ENCODE measurements at regions not wholly inside any gene's neighbourhood (a gene's known extent, or its start where the extent isn't known, plus 50 kb on each side); places are given as distances from the start of the nearest gene placed in this dataset.

GRCh38 chr2:235195921-235196320 is 244.1 kb downstream of the SH3BP4 start:
- H4K20me1 ChIP-seq (ENCODE audit: insufficient read depth, low read length) = no peaks in the 10 kb centered on the region
- TF ChIP-seq EZH2phosphoT487 (IDR thresholded peaks at IDR 0.05; ENCODE audit: low read length) (no peak), EZH2 (optimal IDR thresholded peaks at IDR 0.05; ENCODE audit: low read depth, low read length) (no peak), CTCF (IDR thresholded peaks at IDR 0.05; ENCODE audit: low read length) (no peak)
- no peak overlapping the region for H3K27ac ChIP-seq (ENCODE audit: low read length)
- no peak for DNase-seq
- H3K9me3 ChIP-seq (replicated peaks; ENCODE audit: insufficient read depth, low read length) = no peaks in the 10 kb centered on the region
- no peak overlapping the region for H2AFZ ChIP-seq (ENCODE audit: low read length)
- no peaks in the 10 kb centered on the region for H3K79me2 ChIP-seq (ENCODE audit: low read length)
- no peaks in the 10 kb centered on the region for H3K36me3 ChIP-seq (replicated peaks; ENCODE audit: insufficient read depth, low read length)
- H3K4me1 ChIP-seq (ENCODE audit: low read length) = no peaks in the 10 kb centered on the region
- no peaks in the 10 kb centered on the region for H3F3A ChIP-seq (ENCODE audit: insufficient read depth, low read length)
- no peak overlapping the region for H3K9ac ChIP-seq (ENCODE audit: low read length)
- no peak overlapping the region for H3K4me2 ChIP-seq (ENCODE audit: low read depth, low read length)
- no peaks in the 10 kb centered on the region for H3K9me2 ChIP-seq (replicated peaks; ENCODE audit: insufficient read depth, low read length)
- no peaks in the 10 kb centered on the region for H3K27me3 ChIP-seq (replicated peaks; ENCODE audit: insufficient read depth, low read length)
- H3K4me3 ChIP-seq (ENCODE audit: low read length) = no peak overlapping the region

GRCh38 chr2:235199128-235199527 is 247.3 kb downstream of the SH3BP4 start:
- Histone ChIP-seq H3K4me1 (ENCODE audit: low read length) (no peaks in the 10 kb centered on the region), H3K27ac (ENCODE audit: low read length) (no peak overlapping the region), H3K9me3 (replicated peaks; ENCODE audit: insufficient read depth, low read length) (no peaks in the 10 kb centered on the region), H4K20me1 (ENCODE audit: insufficient read depth, low read length) (no peaks in the 10 kb centered on the region), H3K9ac (ENCODE audit: low read length) (no peak overlapping the region), H3F3A (ENCODE audit: insufficient read depth, low read length) (no peaks in the 10 kb centered on the region), H3K9me2 (replicated peaks; ENCODE audit: insufficient read depth, low read length) (no peaks in the 10 kb centered on the region), H3K79me2 (ENCODE audit: low read length) (no peaks in the 10 kb centered on the region), H3K4me2 (ENCODE audit: low read depth, low read length) (no peak overlapping the region), H3K27me3 (replicated peaks; ENCODE audit: insufficient read depth, low read length) (no peaks in the 10 kb centered on the region), H3K36me3 (replicated peaks; ENCODE audit: insufficient read depth, low read length) (no peaks in the 10 kb centered on the region), H2AFZ (ENCODE audit: low read length) (no peak overlapping the region), H3K4me3 (ENCODE audit: low read length) (no peak overlapping the region)
- TF ChIP-seq EZH2phosphoT487 (IDR thresholded peaks at IDR 0.05; ENCODE audit: low read length) = no peak
- no peak for TF ChIP-seq EZH2 (optimal IDR thresholded peaks at IDR 0.05; ENCODE audit: low read depth, low read length)
- DNase-seq = no peak

- H3K36me3 ChIP-seq (replicated peaks; ENCODE audit: insufficient read depth, low read length) = no peaks in the 10 kb centered on the region
- no peaks in the 10 kb centered on the region for H3K27me3 ChIP-seq (replicated peaks; ENCODE audit: insufficient read depth, low read length)
- no peak for TF ChIP-seq EZH2 (optimal IDR thresholded peaks at IDR 0.05; ENCODE audit: low read depth, low read length)
- no peak for TF ChIP-seq CTCF (IDR thresholded peaks at IDR 0.05; ENCODE audit: low read length)
- no peak for TF ChIP-seq EZH2phosphoT487 (IDR thresholded peaks at IDR 0.05; ENCODE audit: low read length)
Observed at GRCh38 chr2:235200216-235200615, 248.4 kb downstream of the SH3BP4 start.

GRCh38 chr2:235201756-235202155 is 249.9 kb downstream of the SH3BP4 start:
- H4K20me1 ChIP-seq (ENCODE audit: insufficient read depth, low read length) = no peaks in the 10 kb centered on the region
- no peaks in the 10 kb centered on the region for H3K36me3 ChIP-seq (replicated peaks; ENCODE audit: insufficient read depth, low read length)
- H3K4me1 ChIP-seq (ENCODE audit: low read length) = peaks cover 7% of the 10 kb centered on the region
- H3K27me3 ChIP-seq (replicated peaks; ENCODE audit: insufficient read depth, low read length) = no peaks in the 10 kb centered on the region
- H3K79me2 ChIP-seq (ENCODE audit: low read length) = no peaks in the 10 kb centered on the region
- DNase-seq = no peak
- no peak overlapping the region for H3K4me3 ChIP-seq (ENCODE audit: low read length)
- no peaks in the 10 kb centered on the region for H3F3A ChIP-seq (ENCODE audit: insufficient read depth, low read length)
- no peak overlapping the region for H3K9ac ChIP-seq (ENCODE audit: low read length)
- no peak for TF ChIP-seq EZH2phosphoT487 (IDR thresholded peaks at IDR 0.05; ENCODE audit: low read length)
- TF ChIP-seq CTCF (IDR thresholded peaks at IDR 0.05; ENCODE audit: low read length) = no peak
- TF ChIP-seq EZH2 (optimal IDR thresholded peaks at IDR 0.05; ENCODE audit: low read depth, low read length) = no peak
- H3K27ac ChIP-seq (ENCODE audit: low read length) = no peak overlapping the region
- H2AFZ ChIP-seq (ENCODE audit: low read length) = no peak overlapping the region
- no peak overlapping the region for H3K4me2 ChIP-seq (ENCODE audit: low read depth, low read length)
- H3K9me2 ChIP-seq (replicated peaks; ENCODE audit: insufficient read depth, low read length) = no peaks in the 10 kb centered on the region
- H3K9me3 ChIP-seq (replicated peaks; ENCODE audit: insufficient read depth, low read length) = no peaks in the 10 kb centered on the region

More at GRCh38 chr2:235200216-235200615, 248.4 kb downstream of the SH3BP4 start:
- no peaks in the 10 kb centered on the region for H3K9me2 ChIP-seq (replicated peaks; ENCODE audit: insufficient read depth, low read length)
- no peaks in the 10 kb centered on the region for H4K20me1 ChIP-seq (ENCODE audit: insufficient read depth, low read length)
- H3K9ac ChIP-seq (ENCODE audit: low read length) = no peak overlapping the region
- no peak overlapping the region for H2AFZ ChIP-seq (ENCODE audit: low read length)
- H3K4me2 ChIP-seq (ENCODE audit: low read depth, low read length) = no peak overlapping the region
- H3K4me3 ChIP-seq (ENCODE audit: low read length) = no peak overlapping the region
- H3K4me1 ChIP-seq (ENCODE audit: low read length) = no peaks in the 10 kb centered on the region
- no peaks in the 10 kb centered on the region for H3K79me2 ChIP-seq (ENCODE audit: low read length)
- no peak overlapping the region for H3K27ac ChIP-seq (ENCODE audit: low read length)
- DNase-seq = no peak
- no peaks in the 10 kb centered on the region for H3K9me3 ChIP-seq (replicated peaks; ENCODE audit: insufficient read depth, low read length)
- H3F3A ChIP-seq (ENCODE audit: insufficient read depth, low read length) = no peaks in the 10 kb centered on the region

All from MM.1S (cell line).